Ectodermal cell (in vitro differentiated cells): ENCODE measurements at regions not wholly inside any gene's neighbourhood (a gene's known extent, or its start where the extent isn't known, plus 50 kb on each side); places are given as distances from the start of the nearest gene placed in this dataset.

Source experiments
- H3K27ac ChIP-seq: 2 replicates; pipeline ENCODE4 v1.7.0; 2013; ENCODE audit warnings: mild to moderate bottlenecking, low read depth, low read length; ENCODE audit not compliant: insufficient read depth, poor library complexity, severe bottlenecking
- H3K27me3 ChIP-seq: 2 replicates; pipeline ENCODE4 v1.7.0; 2013; ENCODE audit warnings: mild to moderate bottlenecking, low read length; ENCODE audit not compliant: insufficient read depth, control insufficient read depth, poor library complexity, severe bottlenecking
- H3K36me3 ChIP-seq: one replicate; pipeline ENCODE4 v1.7.0; 2013; ENCODE audit warnings: low read length; ENCODE audit not compliant: control insufficient read depth, insufficient read depth
- H3K4me1 ChIP-seq: one replicate; pipeline ENCODE4 v1.7.0; 2013; ENCODE audit warnings: low read length; ENCODE audit not compliant: control insufficient read depth, insufficient read depth
- H3K4me3 ChIP-seq: 2 replicates; pipeline ENCODE4 v1.7.0; 2013; ENCODE audit warnings: low read depth, low read length, control low read depth; ENCODE audit not compliant: insufficient read depth
- H3K9me3 ChIP-seq: 2 replicates; pipeline ENCODE4 v1.7.0; 2013; ENCODE audit warnings: mild to moderate bottlenecking, low read length, moderate library complexity; ENCODE audit not compliant: control insufficient read depth
- WGBS, 2 experiments: methylation state at CpG; one replicate each; pipeline ENCODE4 v1.1.7; 2013; ENCODE audit warnings: missing lambda C conversion rate in 2 of 2; 5-methylcytosine and 5-hydroxymethylcytosine counted together

DNA sequence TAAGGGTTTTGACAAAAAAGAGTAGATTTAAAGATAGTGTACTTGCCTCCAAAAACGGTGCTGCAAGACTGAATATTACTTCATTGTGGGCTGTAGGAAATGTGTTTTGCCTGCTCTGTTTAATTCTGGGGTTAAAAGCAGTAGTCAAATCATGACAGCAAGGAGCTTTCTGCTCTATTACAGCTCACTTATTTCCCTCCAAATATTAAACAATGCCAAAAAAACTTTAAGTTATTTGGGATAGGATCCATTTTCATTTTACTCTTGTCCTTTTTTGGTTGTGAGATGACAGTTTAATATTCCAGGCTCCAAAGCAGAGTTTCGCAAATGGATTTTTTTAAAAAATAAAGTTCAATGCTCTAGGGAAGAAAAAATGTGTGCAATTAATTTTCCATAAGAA, 340.4 kb upstream of the RGMB start:
- Histone ChIP-seq H3K4me3 (no peak overlapping the region), H3K4me1 (peaks cover 6% of the 10 kb centered on the region), H3K27ac (no peak overlapping the region), H3K27me3 (no peaks in the 10 kb centered on the region), H3K9me3 (no peaks in the 10 kb centered on the region), H3K36me3 (no peaks in the 10 kb centered on the region)
- WGBS, 2 experiments: 52 to 54% methylated on average over 2 of the region's 2 CpGs

DNA sequence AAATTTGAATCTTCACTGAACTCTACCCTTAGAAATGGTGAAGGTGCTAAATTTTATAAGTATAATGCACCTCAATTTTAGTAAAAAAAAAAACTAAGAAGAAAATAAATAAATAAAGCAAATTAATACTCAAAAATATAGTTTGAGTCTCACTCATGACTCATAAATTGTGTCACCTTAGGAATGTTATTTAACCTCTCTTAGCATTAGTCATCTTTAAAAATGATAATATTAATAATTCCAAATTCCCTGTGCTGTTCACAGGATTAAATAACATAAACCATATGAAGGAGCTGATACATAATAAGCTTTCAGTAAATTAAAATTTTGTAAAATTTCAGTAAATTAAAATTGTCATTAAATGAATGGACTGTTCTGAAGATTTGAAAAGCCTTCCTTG, 339.8 kb upstream of the RGMB start:
- no peaks in the 10 kb centered on the region for H3K9me3 ChIP-seq
- no peak overlapping the region for H3K4me3 ChIP-seq
- no peaks in the 10 kb centered on the region for H3K27me3 ChIP-seq
- peaks cover 6% of the 10 kb centered on the region for H3K4me1 ChIP-seq
- no peak overlapping the region for H3K27ac ChIP-seq
- no peaks in the 10 kb centered on the region for H3K36me3 ChIP-seq

DNA sequence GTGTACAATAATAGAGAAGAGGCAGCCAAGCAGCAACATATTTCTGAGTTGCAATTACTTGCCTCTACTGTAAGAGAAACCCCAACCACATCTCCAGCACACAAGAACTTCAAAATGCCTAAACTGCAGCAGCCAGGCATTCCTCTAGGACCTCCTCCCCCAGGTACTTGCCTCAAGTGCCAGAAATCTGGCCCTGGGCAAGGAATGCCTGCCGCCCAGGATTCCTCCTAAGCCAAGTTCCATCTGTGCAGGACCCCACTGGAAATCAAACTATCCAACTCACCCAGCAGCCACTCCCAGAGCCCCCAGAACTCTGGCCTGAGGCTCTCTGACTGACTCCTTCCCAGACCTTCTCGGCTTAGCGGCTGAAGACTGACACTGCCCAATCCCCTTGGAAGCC, 336.8 kb upstream of the RGMB start:
- no peaks in the 10 kb centered on the region for H3K36me3 ChIP-seq
- 92 to 95% methylated on average over 3 of the region's 3 CpGs for WGBS, 2 experiments
- H3K4me3 ChIP-seq: no peak overlapping the region
- H3K27ac ChIP-seq: no peak overlapping the region
- H3K27me3 ChIP-seq: no peaks in the 10 kb centered on the region
- peaks cover 6% of the 10 kb centered on the region for H3K4me1 ChIP-seq
- H3K9me3 ChIP-seq: no peaks in the 10 kb centered on the region

DNA sequence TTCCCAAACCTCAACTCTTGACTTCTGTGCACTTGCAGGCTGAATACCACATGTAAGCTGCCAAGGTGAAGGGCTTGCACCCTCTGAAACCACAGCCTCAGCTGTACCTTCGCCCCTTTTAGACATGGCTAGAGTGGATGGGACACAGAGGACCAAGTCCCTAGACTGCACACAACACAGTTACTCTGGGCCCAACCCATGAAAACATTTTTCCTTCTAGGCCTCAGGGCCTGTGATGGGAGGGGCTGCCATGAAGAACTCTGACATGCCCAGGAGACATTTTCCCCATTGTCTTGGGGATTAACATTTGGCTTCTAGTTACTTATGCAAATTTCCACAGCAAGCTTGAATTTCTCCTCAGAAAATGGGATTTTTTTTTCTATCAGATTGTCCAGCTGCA, 331.0 kb upstream of the RGMB start:
- Histone ChIP-seq H3K27me3 (no peaks in the 10 kb centered on the region), H3K27ac (no peak overlapping the region), H3K9me3 (peaks cover 2% of the 10 kb centered on the region), H3K36me3 (no peaks in the 10 kb centered on the region), H3K4me3 (no peak overlapping the region), H3K4me1 (no peaks in the 10 kb centered on the region)
- WGBS, 2 experiments: 86 to 92% methylated on average over 1 of the region's 1 CpG

DNA sequence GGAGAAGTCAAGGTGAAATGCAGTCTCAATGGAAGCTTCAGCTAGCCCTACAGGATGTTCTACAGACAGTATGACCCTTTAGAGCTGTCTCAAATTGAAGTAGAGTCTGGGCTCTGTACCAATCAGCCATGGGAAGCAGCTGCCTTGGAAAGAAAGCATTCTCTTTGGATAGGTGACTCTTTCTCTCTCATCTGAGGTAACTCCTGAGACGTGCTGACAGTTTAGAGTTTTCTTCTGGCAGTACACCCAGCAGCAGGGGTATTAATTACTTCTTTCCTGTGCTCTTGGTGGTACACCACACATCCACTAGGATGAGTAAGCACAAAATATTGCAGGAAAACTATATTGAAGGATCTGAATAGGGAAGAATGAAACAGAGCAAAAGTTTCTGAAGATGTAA, 329.6 kb upstream of the RGMB start:
- 85 to 100% methylated on average over 1 of the region's 1 CpG for WGBS, 2 experiments
- H3K9me3 ChIP-seq: peaks cover 2% of the 10 kb centered on the region

DNA sequence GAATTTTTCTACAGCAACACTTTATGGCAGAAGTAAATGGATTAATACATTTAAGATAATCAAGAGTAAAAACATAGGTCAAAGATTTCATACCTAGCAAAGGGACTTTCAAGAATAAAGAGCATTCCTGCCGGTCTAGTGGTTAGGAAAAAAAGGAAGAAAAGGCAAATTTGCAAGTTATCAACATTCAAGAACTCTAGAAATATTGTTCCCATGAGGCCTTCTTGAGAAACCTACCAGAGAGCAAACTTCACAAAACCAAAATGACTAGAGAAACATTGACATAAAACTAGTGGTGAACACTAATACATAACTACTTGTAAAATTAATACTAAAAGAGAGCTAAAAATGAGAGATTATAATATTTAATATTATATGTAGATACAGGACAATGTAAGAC, 320.2 kb upstream of the RGMB start:
- Histone ChIP-seq H3K27me3 (no peaks in the 10 kb centered on the region), H3K4me1 (no peaks in the 10 kb centered on the region), H3K36me3 (no peaks in the 10 kb centered on the region), H3K4me3 (no peak overlapping the region), H3K27ac (no peak overlapping the region), H3K9me3 (no peaks in the 10 kb centered on the region)
- 83% methylated on average over 1 of the region's 1 CpG; no CpG with 5 or more reads in 1 of the 2 experiments for WGBS, 2 experiments

More for the DNA sequence above, 329.6 kb upstream of the RGMB start:
- no peak overlapping the region for H3K27ac ChIP-seq
- H3K36me3 ChIP-seq: no peaks in the 10 kb centered on the region
- H3K4me3 ChIP-seq: no peak overlapping the region
- H3K4me1 ChIP-seq: no peaks in the 10 kb centered on the region
- no peaks in the 10 kb centered on the region for H3K27me3 ChIP-seq

DNA sequence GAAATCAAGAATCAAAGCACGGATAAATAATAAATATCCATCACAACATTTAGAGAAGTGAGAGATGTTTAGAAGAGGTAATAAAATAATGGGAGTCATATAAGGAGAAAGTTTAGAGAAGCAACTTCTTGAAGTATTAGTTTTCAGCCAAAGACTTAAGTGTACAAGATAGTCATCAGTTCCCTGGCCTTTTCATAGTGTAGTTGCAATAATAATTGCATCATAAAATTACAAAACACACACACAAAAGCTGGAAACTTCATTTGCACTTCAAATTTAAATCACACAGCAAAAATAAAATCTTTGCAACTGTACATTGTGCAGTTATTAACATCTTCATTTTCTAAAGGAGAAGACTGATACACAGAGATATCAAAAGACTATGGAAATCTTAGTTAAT, 319.1 kb upstream of the RGMB start:
- Histone ChIP-seq H3K36me3 (no peaks in the 10 kb centered on the region), H3K4me3 (no peak overlapping the region), H3K4me1 (no peaks in the 10 kb centered on the region), H3K27me3 (no peaks in the 10 kb centered on the region), H3K9me3 (no peaks in the 10 kb centered on the region), H3K27ac (no peak overlapping the region)
- no CpG with 5 or more reads among the region's 1 CpG for WGBS, 2 experiments

DNA sequence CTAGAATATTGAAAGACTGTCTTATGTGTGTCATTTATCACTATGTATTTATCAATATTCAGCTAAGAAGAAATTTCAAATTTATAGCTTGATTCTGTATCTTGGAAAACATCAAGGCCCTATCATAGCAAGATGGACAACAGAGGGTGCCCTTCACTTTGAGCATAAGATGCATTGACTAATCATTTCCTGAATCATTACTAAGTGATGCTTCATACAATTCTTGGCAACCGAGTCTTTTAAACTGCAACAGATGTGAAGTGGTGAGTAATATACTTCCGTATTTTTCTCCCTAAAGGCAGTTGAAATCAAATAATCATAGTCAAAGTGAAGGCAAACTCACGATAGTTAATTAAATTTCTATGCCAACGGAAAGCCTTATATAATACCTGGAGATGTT, 318.6 kb upstream of the RGMB start:
- H3K27ac ChIP-seq: no peak overlapping the region
- no peak overlapping the region for H3K4me3 ChIP-seq
- H3K4me1 ChIP-seq: no peaks in the 10 kb centered on the region
- no peaks in the 10 kb centered on the region for H3K36me3 ChIP-seq
- H3K9me3 ChIP-seq: no peaks in the 10 kb centered on the region
- no peaks in the 10 kb centered on the region for H3K27me3 ChIP-seq
- 93 to 98% methylated on average over 4 of the region's 4 CpGs for WGBS, 2 experiments

DNA sequence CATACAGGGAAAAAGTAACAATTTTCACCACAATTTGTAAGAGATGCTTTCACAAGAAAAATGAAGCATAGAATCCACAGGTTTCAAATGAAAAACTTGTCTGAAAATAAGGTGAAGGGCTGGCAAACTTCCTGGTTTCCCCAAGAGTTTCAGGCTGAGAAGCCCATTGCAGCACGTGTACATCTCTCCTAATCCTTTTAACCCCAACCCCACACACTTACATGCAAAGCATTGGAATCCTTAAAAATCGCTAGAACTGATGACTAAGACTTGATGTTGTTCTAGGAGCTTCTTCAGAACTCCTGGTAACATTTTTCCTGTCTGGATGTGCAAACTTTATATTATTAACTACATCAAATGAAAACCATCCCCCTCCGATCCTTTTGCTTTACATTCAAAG, 317.8 kb upstream of the RGMB start:
- no peaks in the 10 kb centered on the region for H3K27me3 ChIP-seq
- H3K9me3 ChIP-seq: no peaks in the 10 kb centered on the region
- no peak overlapping the region for H3K27ac ChIP-seq
- H3K4me3 ChIP-seq: no peak overlapping the region
- 72 to 82% methylated on average over 2 of the region's 3 CpGs for WGBS, 2 experiments
- H3K36me3 ChIP-seq: no peaks in the 10 kb centered on the region
- H3K4me1 ChIP-seq: no peaks in the 10 kb centered on the region

DNA sequence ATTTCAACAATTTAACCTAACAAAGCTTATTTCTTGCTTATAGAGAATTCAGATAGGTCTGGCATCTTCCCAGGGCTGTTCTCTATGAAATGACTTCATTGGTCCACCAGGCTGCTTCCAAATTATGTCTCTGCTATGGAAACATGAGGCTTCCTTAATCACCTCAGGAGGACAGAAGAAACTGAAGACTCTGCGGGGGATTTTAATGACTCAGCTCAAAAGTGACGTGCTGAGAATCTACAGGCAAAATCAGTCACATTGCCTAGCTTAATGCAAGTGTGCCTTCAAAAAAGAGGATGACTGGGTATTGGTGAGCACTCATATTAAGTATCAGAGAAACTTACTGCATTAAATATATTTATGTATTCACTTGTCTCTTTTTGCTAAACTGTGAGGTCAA, 315.5 kb upstream of the RGMB start:
- H3K4me1 ChIP-seq: no peaks in the 10 kb centered on the region
- WGBS, 2 experiments: 91 to 93% methylated on average over 2 of the region's 2 CpGs
- H3K36me3 ChIP-seq: no peaks in the 10 kb centered on the region
- no peak overlapping the region for H3K4me3 ChIP-seq
- no peaks in the 10 kb centered on the region for H3K27me3 ChIP-seq
- no peak overlapping the region for H3K27ac ChIP-seq
- no peaks in the 10 kb centered on the region for H3K9me3 ChIP-seq

DNA sequence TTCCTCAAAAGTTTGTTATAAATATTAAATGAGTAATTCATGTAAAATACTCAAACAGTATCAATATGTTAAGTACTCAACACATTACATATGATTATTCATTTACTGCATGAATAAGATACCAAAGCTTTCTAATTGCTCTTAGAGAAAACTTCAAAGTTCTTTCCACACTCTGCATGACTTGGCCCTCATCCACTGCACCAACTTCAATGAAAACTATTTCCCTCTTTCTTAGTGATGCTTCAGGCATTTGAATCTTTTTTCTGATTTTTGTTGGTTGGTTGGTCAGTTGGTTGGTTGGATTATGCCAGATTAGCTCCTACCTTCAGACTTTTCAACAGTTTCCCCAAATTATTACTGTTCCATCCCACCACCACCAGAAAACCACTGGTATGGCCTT, 314.7 kb upstream of the RGMB start:
- Histone ChIP-seq H3K27ac (no peak overlapping the region), H3K4me1 (no peaks in the 10 kb centered on the region), H3K36me3 (no peaks in the 10 kb centered on the region), H3K27me3 (no peaks in the 10 kb centered on the region), H3K4me3 (no peak overlapping the region), H3K9me3 (no peaks in the 10 kb centered on the region)
